ENCODE measurements at regions not wholly inside any gene's neighbourhood (a gene's known extent, or its start where the extent isn't known, plus 50 kb on each side); places are given as distances from the start of the nearest gene placed in this dataset.
"Not testable (repeated sequence)": the region's sequence is repeated elsewhere in the genome, so short reads cannot be mapped to it uniquely, and the experiment has no call there.

DNA sequence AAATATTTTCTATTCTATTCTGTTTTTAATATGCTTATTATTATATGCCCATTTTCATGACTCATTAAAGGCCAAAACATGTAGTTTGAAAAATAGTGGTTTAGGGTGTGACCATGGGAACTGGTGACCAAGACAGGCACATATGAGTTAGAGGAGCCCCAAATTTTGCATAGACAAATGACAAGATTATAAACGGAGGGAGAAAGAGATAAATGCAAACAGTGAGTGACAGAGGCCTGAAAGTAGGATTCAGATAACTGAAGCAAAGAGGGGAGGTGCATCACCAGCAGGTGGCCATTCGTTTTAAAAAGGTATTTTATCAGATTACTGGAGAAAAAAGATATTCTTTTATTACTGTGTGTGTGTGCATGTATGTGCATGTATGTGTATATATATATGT, 391.5 kb upstream of the CHORDC1 start:
- intact Hi-C loops (cut with micrococcal nuclease): no loop called here
- H3K36me3 ChIP-seq (replicated peaks in 1 of 2; ENCODE audit: control insufficient read depth in 1 of 2, insufficient read depth in 2 of 2, low read length in 2 of 2): no peaks in the 10 kb centered on the region
- H4K20me1 ChIP-seq (ENCODE audit: insufficient read depth, low read length): no peaks in the 10 kb centered on the region
- no peak overlapping the region for H3K4me2 ChIP-seq (replicated peaks; ENCODE audit: extremely low read depth, low read length, poor library complexity, severe bottlenecking)
- no peaks in the 10 kb centered on the region for H3K27me3 ChIP-seq (ENCODE audit: control insufficient read depth in 2 of 2, insufficient read depth in 2 of 2, low read length in 2 of 2)
- DNase-seq: no peak
- H3K4me1 ChIP-seq (ENCODE audit: control insufficient read depth in 1 of 2, insufficient read depth in 2 of 2, low read length in 2 of 2): no peaks in the 10 kb centered on the region
- no peaks in the 10 kb centered on the region for H3K36me3 Mint-ChIP-seq
- no peak overlapping the region for H3K27ac Mint-ChIP-seq
- no peak overlapping the region for H3K4me3 ChIP-seq (replicated peaks in 1 of 3; ENCODE audit: low read depth in 2 of 3, low read length in 3 of 3)
- H3K9ac ChIP-seq (ENCODE audit: insufficient read depth, low read length, poor library complexity, severe bottlenecking): no peak overlapping the region
- no peaks in the 10 kb centered on the region for H3K79me2 ChIP-seq (ENCODE audit: insufficient read depth, low read length)
- no peak overlapping the region for H3K27ac ChIP-seq (ENCODE audit: low read depth in 1 of 2, low read length in 2 of 2)
- no peak overlapping the region for H3K4me3 Mint-ChIP-seq
- no peaks in the 10 kb centered on the region for H3K4me1 Mint-ChIP-seq
- WGBS (ENCODE audit: insufficient coverage): 95% methylated on average over 2 of the region's 2 CpGs
- TF ChIP-seq, protein P1, sequence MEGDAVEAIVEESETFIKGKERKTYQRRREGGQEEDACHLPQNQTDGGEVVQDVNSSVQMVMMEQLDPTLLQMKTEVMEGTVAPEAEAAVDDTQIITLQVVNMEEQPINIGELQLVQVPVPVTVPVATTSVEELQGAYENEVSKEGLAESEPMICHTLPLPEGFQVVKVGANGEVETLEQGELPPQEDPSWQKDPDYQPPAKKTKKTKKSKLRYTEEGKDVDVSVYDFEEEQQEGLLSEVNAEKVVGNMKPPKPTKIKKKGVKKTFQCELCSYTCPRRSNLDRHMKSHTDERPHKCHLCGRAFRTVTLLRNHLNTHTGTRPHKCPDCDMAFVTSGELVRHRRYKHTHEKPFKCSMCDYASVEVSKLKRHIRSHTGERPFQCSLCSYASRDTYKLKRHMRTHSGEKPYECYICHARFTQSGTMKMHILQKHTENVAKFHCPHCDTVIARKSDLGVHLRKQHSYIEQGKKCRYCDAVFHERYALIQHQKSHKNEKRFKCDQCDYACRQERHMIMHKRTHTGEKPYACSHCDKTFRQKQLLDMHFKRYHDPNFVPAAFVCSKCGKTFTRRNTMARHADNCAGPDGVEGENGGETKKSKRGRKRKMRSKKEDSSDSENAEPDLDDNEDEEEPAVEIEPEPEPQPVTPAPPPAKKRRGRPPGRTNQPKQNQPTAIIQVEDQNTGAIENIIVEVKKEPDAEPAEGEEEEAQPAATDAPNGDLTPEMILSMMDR (IDR thresholded peaks at IDR 0.05): no peak
- H3K9me3 ChIP-seq (replicated peaks in 1 of 2; ENCODE audit: control insufficient read depth in 1 of 2, insufficient read depth in 1 of 2, low read length in 2 of 2): peaks cover 0 to 7% of the 10 kb centered on the region in 2 donors
- H2AFZ ChIP-seq (ENCODE audit: insufficient read depth, low read depth, low read length, poor library complexity, severe bottlenecking): no peak overlapping the region
- H3K27me3 Mint-ChIP-seq (ENCODE audit: low read depth in 3 of 3): peaks cover 0 to 2% (median 0%) of the 10 kb centered on the region in 3 donors
- peaks cover 0 to 5% (median 2%) of the 10 kb centered on the region in 7 donors for H3K9me3 Mint-ChIP-seq

DNA sequence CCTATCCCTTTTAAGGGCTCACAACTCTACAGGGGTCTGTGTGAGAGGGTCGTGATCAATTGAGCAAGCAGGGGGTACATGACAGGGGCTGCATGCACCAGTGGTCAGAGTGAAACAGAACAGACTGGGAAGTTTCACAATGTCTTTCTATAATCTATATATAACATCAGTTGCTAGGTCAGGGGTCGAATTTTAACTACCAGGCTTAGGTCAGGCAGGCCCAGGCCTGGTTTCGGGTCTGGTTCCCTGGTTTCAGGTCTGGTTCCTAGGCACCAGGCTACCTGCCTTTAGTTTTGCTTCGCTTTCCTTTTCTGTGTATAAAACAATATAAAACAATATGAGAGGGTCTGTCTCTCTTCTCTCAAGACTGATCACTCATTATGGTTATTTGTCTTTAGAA, 390.2 kb upstream of the CHORDC1 start:
- H3K4me1 ChIP-seq (ENCODE audit: control insufficient read depth in 1 of 2, insufficient read depth in 2 of 2, low read length in 2 of 2); H4K20me1 ChIP-seq (ENCODE audit: insufficient read depth, low read length); H3K9me3 ChIP-seq (replicated peaks in 1 of 2; ENCODE audit: control insufficient read depth in 1 of 2, insufficient read depth in 1 of 2, low read length in 2 of 2); H3K9me3 Mint-ChIP-seq; H3K36me3 ChIP-seq (replicated peaks in 1 of 2; ENCODE audit: control insufficient read depth in 1 of 2, insufficient read depth in 2 of 2, low read length in 2 of 2); H3K27ac Mint-ChIP-seq; H3K4me3 ChIP-seq (replicated peaks in 1 of 3; ENCODE audit: low read depth in 2 of 3, low read length in 3 of 3); H3K4me3 Mint-ChIP-seq; H3K9ac ChIP-seq (ENCODE audit: insufficient read depth, low read length, poor library complexity, severe bottlenecking); DNase-seq; H3K4me2 ChIP-seq (replicated peaks; ENCODE audit: extremely low read depth, low read length, poor library complexity, severe bottlenecking); H3K4me1 Mint-ChIP-seq; H3K27me3 ChIP-seq (ENCODE audit: control insufficient read depth in 2 of 2, insufficient read depth in 2 of 2, low read length in 2 of 2); H3K27ac ChIP-seq (ENCODE audit: low read depth in 1 of 2, low read length in 2 of 2); H2AFZ ChIP-seq (ENCODE audit: insufficient read depth, low read depth, low read length, poor library complexity, severe bottlenecking); intact Hi-C loops (cut with micrococcal nuclease); H3K79me2 ChIP-seq (ENCODE audit: insufficient read depth, low read length); H3K36me3 Mint-ChIP-seq; H3K27me3 Mint-ChIP-seq (ENCODE audit: low read depth in 3 of 3): not testable (repeated sequence)
- 80% methylated on average over 1 of the region's 4 CpGs for WGBS (ENCODE audit: insufficient coverage)

All from CD14-positive monocyte (primary cell).